Psoas muscle (tissue), 7 donors: ENCODE measurements at regions not wholly inside any gene's neighbourhood (a gene's known extent, or its start where the extent isn't known, plus 50 kb on each side); places are given as distances from the start of the nearest gene placed in this dataset.

ENCODE experiments used
- ATAC-seq, 4 donors: fragments of 200-7000 bp; cut with Tn5 transposase; one replicate each; pipeline ENCODE4 v1.9.1; 2020; ENCODE audit warnings: moderate library complexity in 3 of 4, mild to moderate bottlenecking in 2 of 4
- DNase-seq, 2 donors: peaks; one replicate each; pipeline ENCODE4 v3.0.0-alpha.2; 2020
- H3K27ac ChIP-seq: fragments of 200-600 bp; one replicate; pipeline ENCODE4 v1.8.0; 2022
- H3K27me3 ChIP-seq, 3 donors: fragments of 200-600 bp in 1 of 3; one replicate each; pipeline versions ENCODE4 v1.6.1 to v1.8.0; 2013 to 2022; ENCODE audit warnings: low read length in 2 of 3, mild to moderate bottlenecking in 2 of 3, moderate library complexity in 1 of 3; ENCODE audit not compliant: insufficient read depth in 3 of 3
- H3K36me3 ChIP-seq, 2 donors: fragments of 200-600 bp in 1 of 2; one replicate each; pipeline versions ENCODE4 v1.6.1 to v1.8.0; 2013 to 2022; ENCODE audit warnings: low read depth in 1 of 2, mild to moderate bottlenecking in 1 of 2, moderate library complexity in 1 of 2; ENCODE audit not compliant: insufficient read depth in 1 of 2
- H3K4me1 ChIP-seq: fragments of 200-600 bp; one replicate; pipeline ENCODE4 v1.8.0; 2022
- H3K4me3 ChIP-seq: fragments of 200-600 bp; one replicate; pipeline ENCODE4 v1.8.0; 2022; ENCODE audit warnings: mild to moderate bottlenecking
- H3K9me3 ChIP-seq: fragments of 200-600 bp; one replicate; pipeline ENCODE4 v1.8.0; 2022
- CTCF ChIP-seq: fragments of 200-600 bp; IDR thresholded peaks from one replicate; pipeline ENCODE4 v1.8.0; 2022; ENCODE audit warnings: antibody characterized with exemption
- WGBS, 3 donors: extraction: QIAGEN DNeasy Blood & Tissue Kit; methylation state at CpG; one replicate each; pipeline versions ENCODE4 v1.1.6 to v1.1.7; 2013; 5-methylcytosine and 5-hydroxymethylcytosine counted together
- intact Hi-C, 2 donors: fragments of 100-400 bp; cut with DNase I; formaldehyde crosslinking; loops; one replicate each; pipeline versions ENCODE4 v1.11.0 to v1.14.2; 2022
- donor health status: healthy with polysubstance abuse.
- donor health status: DM: no; HTN: no; CAD: no; lungs with moderate emphysema.
- donor health status: Bipolar disorder and iron deficiency.
- donor health status: healthy.
- donor health status: DM: yes; HTN: yes; CAD: no.
- donor health status: DM: no; HTN: no; CAD: no.
- donor health status: DM: yes; HTN: yes; CAD: no.

DNA sequence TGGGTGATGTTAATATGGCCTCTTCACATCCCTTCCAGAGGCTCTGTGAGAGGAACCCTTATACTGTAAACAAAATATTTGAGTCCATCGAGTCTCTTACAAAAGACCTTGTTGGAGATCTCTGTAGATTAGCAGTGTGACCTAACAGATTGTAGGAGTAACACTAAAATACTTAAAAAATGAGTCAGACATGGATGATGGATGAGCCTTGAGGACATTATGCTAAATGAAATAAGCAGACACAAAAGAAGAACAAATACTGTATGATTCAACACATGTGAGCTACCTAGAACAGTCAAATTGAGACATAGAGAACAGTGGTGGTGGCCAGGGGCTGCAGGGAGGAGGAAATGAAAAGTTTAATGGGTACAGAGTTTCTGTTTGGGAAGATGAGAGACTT, 152.2 kb upstream of the UBL3 start:
- intact Hi-C loops = no loop called here
- H3K27ac ChIP-seq = no peak overlapping the region
- no peaks in the 10 kb centered on the region for H3K9me3 ChIP-seq
- ATAC-seq = no peak
- H3K4me1 ChIP-seq = no peaks in the 10 kb centered on the region
- WGBS, 3 donors = 57 to 69% (median 69%) methylated on average over 1 of the region's 1 CpG
- DNase-seq = no peak
- no peak for TF ChIP-seq CTCF
- H3K4me3 ChIP-seq = no peak overlapping the region
- H3K27me3 ChIP-seq = no peaks in the 10 kb centered on the region
- H3K36me3 ChIP-seq = no peaks in the 10 kb centered on the region

- Histone ChIP-seq H3K9me3 (no peaks in the 10 kb centered on the region), H3K4me1 (no peaks in the 10 kb centered on the region), H3K27ac (no peak overlapping the region), H3K36me3 (no peaks in the 10 kb centered on the region), H3K4me3 (no peak overlapping the region), H3K27me3 (peaks cover 0 to 2% (median 0%) of the 10 kb centered on the region in 3 donors)
- intact Hi-C loops = no loop called here
- TF ChIP-seq CTCF = no peak
- WGBS, 3 donors = 37 to 58% (median 42%) methylated on average over 11 of the region's 11 CpGs
- ATAC-seq (no peak), DNase-seq (no peak)
Observed at GRCh38 chr13:30000370-30000765, 150.0 kb upstream of the UBL3 start.

DNA sequence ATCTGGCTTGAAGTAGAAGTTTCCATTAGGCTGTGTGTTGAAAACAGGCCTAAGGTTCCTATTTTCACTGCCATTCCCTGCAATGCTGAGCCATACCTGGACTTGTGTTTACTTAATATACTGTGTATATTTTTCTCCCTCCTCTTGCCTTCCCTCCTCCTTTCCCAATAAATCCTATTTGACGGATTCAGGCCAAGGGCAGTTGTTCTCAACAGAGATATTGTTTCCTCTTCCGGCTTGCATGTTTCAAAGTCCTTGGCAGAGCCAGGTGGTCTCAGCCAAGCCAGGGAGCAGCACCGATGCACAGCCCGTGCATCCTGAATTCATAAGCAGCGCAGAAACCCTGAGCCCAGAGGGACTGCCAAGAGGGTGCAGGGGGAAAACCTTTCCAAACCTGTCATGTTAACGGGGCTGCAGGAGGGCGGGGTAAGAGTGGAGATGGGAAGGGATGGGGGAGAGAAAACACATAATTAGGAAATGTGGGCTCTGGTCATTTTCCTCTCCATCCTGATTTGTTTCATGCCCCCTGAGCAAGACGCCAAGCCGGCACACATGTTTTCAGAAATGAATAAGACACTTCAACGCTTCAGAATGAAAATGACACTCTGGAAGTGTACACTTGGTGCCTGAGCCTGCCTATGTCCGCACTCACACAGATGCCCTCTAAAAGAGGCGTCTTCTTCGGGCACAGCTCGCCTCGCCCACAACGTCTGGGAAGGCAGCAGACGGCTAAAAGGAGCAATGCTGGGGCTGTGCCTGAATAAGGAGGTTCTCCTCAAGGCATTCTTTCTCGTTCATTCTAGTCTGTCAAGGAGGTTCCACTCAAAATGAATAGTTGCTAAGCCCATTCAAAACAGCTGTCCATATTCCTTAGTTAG, 149.3 kb upstream of the UBL3 start:
- Histone ChIP-seq H3K27me3 (peaks cover 0 to 2% (median 0%) of the 10 kb centered on the region in 3 donors), H3K9me3 (no peaks in the 10 kb centered on the region), H3K4me1 (no peaks in the 10 kb centered on the region), H3K36me3 (no peaks in the 10 kb centered on the region), H3K27ac (no peak overlapping the region), H3K4me3 (no peak overlapping the region)
- intact Hi-C loops = no loop called here
- DNase-seq = no peak
- no peak for TF ChIP-seq CTCF
- WGBS, 3 donors = 50 to 57% (median 50%) methylated on average over 18 of the region's 18 CpGs
- ATAC-seq = no peak

GRCh38 chr13:29996316-29996715, 145.9 kb upstream of the UBL3 start:
- no peak for ATAC-seq
- Histone ChIP-seq H3K4me3 (no peak overlapping the region), H3K36me3 (no peaks in the 10 kb centered on the region), H3K27ac (no peak overlapping the region), H3K9me3 (no peaks in the 10 kb centered on the region), H3K27me3 (peaks cover 0 to 2% (median 0%) of the 10 kb centered on the region in 3 donors), H3K4me1 (no peaks in the 10 kb centered on the region)
- no peak for DNase-seq
- WGBS, 3 donors = 82% methylated on average over 8 of the region's 8 CpGs
- intact Hi-C loops = no loop called here
- TF ChIP-seq CTCF = no peak
